ENCODE measurements at regions not wholly inside any gene's neighbourhood (a gene's known extent, or its start where the extent isn't known, plus 50 kb on each side); places are given as distances from the start of the nearest gene placed in this dataset.

DNA sequence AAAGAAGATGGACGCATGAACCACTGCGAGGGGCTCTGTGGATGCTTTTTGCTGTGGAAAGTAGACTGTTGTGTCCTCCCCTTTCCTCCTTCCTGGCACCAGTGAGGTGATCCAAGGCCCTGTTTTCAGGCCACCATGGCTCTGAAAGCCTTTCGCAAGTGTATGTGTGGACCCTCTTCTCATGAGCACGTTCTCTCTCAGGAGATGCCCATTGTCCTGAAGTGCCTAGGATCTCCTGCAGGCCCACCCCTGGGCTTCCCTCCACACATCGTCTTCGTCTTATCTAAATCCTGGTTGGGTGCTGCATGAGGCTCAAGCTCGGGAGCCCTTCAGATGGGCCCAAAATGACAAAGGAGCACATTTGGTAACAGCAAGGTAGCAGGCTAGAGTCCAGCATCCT, 188.2 kb downstream of the PTPN20 start:
- H3K4me2 ChIP-seq (replicated peaks; ENCODE audit: low read depth, low read length, poor library complexity, severe bottlenecking): no peak overlapping the region
- TF ChIP-seq EZH2 (IDR thresholded peaks at IDR 0.05; ENCODE audit: borderline replicate concordance, insufficient read depth, low read depth, low read length, poor library complexity, severe bottlenecking) (no peak), CTCF (IDR thresholded peaks at IDR 0.05) (no peak)
- ChIA-PET POLR2A (no interaction called here), CTCF (interaction anchor here (0.7 kb wide), 1 partner anchor 21 kb away, joined by 4 read pairs; no protein-coding TSS in a partner anchor)
- H3K9ac ChIP-seq (ENCODE audit: low read length): no peak overlapping the region
- peaks cover 0 to 7% (median 0%) of the 10 kb centered on the region in 3 donors for H3K9me3 ChIP-seq (ENCODE audit: control extremely low read depth in 1 of 3, control insufficient read depth in 2 of 3, insufficient read depth in 1 of 3, low read length in 2 of 3)
- peaks cover 7% of the 10 kb centered on the region for H3K27me3 Mint-ChIP-seq
- H3K4me3 Mint-ChIP-seq: no peak overlapping the region
- no peak for DNase-seq
- peaks cover 0 to 3% (median 1%) of the 10 kb centered on the region in 4 experiments for H3K27me3 ChIP-seq (replicated peaks in 1 of 4; ENCODE audit: control extremely low read depth in 1 of 4, control insufficient read depth in 3 of 4, insufficient read depth in 4 of 4, low read length in 3 of 4)
- H3K27ac ChIP-seq (ENCODE audit: low read length in 2 of 2): no peak overlapping the region
- H3K36me3 ChIP-seq (replicated peaks in 1 of 2; ENCODE audit: control extremely low read depth in 1 of 2, control insufficient read depth in 1 of 2, extremely low read depth in 1 of 2, insufficient read depth in 2 of 2, low read length in 1 of 2): no peaks in the 10 kb centered on the region
- 96% methylated on average over 7 of the region's 7 CpGs for WGBS (ENCODE audit: insufficient coverage)
- H3K4me1 ChIP-seq (ENCODE audit: control insufficient read depth in 2 of 2, insufficient read depth in 2 of 2, low read length in 2 of 2): no peaks in the 10 kb centered on the region
- H3K9me3 Mint-ChIP-seq (ENCODE audit: insufficient read depth): no peaks in the 10 kb centered on the region
- H3K79me2 ChIP-seq (ENCODE audit: control insufficient read depth, insufficient read depth, low read length): no peaks in the 10 kb centered on the region
- H3K27ac Mint-ChIP-seq: no peak overlapping the region
- H3K4me3 ChIP-seq (ENCODE audit: control extremely low read depth in 1 of 5, extremely low read depth in 1 of 5, insufficient read depth in 1 of 5, low read depth in 2 of 5, low read length in 4 of 5): no peak overlapping the region
- H2AFZ ChIP-seq (ENCODE audit: insufficient read depth, low read depth, low read length, poor library complexity, severe bottlenecking): no peak overlapping the region
- H3K4me1 Mint-ChIP-seq: no peaks in the 10 kb centered on the region
- H4K20me1 ChIP-seq (ENCODE audit: control insufficient read depth, insufficient read depth, low read length, poor library complexity, severe bottlenecking): no peaks in the 10 kb centered on the region
- no peak for ATAC-seq (ENCODE audit: low read depth)
- intact Hi-C loops (cut with micrococcal nuclease): no loop called here

DNA sequence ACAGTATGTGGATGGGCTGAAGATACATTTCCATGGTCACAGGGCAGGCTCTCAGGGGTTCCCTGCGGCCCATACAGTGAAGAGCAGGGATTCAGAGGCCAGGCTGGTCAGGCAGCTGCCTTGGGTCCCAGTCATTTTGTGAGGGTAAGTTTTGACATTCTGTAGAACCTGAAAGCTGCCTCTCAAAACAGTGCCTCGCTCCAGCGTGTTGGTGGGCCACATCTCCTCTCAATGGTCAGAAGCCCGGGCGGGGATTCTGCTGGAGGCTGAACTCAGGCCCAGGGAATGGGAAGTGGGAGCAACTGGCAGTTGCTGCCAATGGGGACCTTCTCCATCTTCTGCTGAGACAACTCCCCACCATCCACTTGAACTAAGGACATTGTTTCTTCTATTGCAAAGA, 190.0 kb downstream of the PTPN20 start:
- H2AFZ ChIP-seq (ENCODE audit: insufficient read depth, low read depth, low read length, poor library complexity, severe bottlenecking): no peak overlapping the region
- Mint-ChIP-seq H3K9me3 (ENCODE audit: insufficient read depth) (no peaks in the 10 kb centered on the region), H3K4me3 (no peak overlapping the region), H3K4me1 (peaks cover 2% of the 10 kb centered on the region), H3K27me3 (peaks cover 5% of the 10 kb centered on the region), H3K27ac (no peak overlapping the region)
- H3K27ac ChIP-seq (ENCODE audit: low read length in 2 of 2): no peak overlapping the region
- TF ChIP-seq EZH2 (IDR thresholded peaks at IDR 0.05; ENCODE audit: borderline replicate concordance, insufficient read depth, low read depth, low read length, poor library complexity, severe bottlenecking): no peak
- TF ChIP-seq CTCF (IDR thresholded peaks at IDR 0.05): no peak
- ChIA-PET POLR2A (no interaction called here), CTCF (no interaction called here)
- H3K27me3 ChIP-seq (replicated peaks in 1 of 4; ENCODE audit: control extremely low read depth in 1 of 4, control insufficient read depth in 3 of 4, insufficient read depth in 4 of 4, low read length in 3 of 4): peaks cover 0 to 2% (median 0%) of the 10 kb centered on the region in 4 experiments
- no peak overlapping the region for H3K9ac ChIP-seq (ENCODE audit: low read length)
- no peak for ATAC-seq (ENCODE audit: low read depth)
- H3K4me1 ChIP-seq (ENCODE audit: control insufficient read depth in 2 of 2, insufficient read depth in 2 of 2, low read length in 2 of 2): no peaks in the 10 kb centered on the region
- DNase-seq: no peak
- WGBS (ENCODE audit: insufficient coverage): 100% methylated on average over 2 of the region's 5 CpGs
- intact Hi-C loops (cut with micrococcal nuclease): no loop called here
- H4K20me1 ChIP-seq (ENCODE audit: control insufficient read depth, insufficient read depth, low read length, poor library complexity, severe bottlenecking): no peaks in the 10 kb centered on the region
- H3K4me2 ChIP-seq (replicated peaks; ENCODE audit: low read depth, low read length, poor library complexity, severe bottlenecking): no peak overlapping the region
- H3K36me3 ChIP-seq (replicated peaks in 1 of 2; ENCODE audit: control extremely low read depth in 1 of 2, control insufficient read depth in 1 of 2, extremely low read depth in 1 of 2, insufficient read depth in 2 of 2, low read length in 1 of 2): no peaks in the 10 kb centered on the region
- H3K4me3 ChIP-seq (ENCODE audit: control extremely low read depth in 1 of 5, extremely low read depth in 1 of 5, insufficient read depth in 1 of 5, low read depth in 2 of 5, low read length in 4 of 5): no peak overlapping the region
- no peaks in the 10 kb centered on the region for H3K79me2 ChIP-seq (ENCODE audit: control insufficient read depth, insufficient read depth, low read length)
- H3K9me3 ChIP-seq (ENCODE audit: control extremely low read depth in 1 of 3, control insufficient read depth in 2 of 3, insufficient read depth in 1 of 3, low read length in 2 of 3): no peaks in the 10 kb centered on the region
